H9 (cell line): ENCODE measurements at regions not wholly inside any gene's neighbourhood (a gene's known extent, or its start where the extent isn't known, plus 50 kb on each side); places are given as distances from the start of the nearest gene placed in this dataset.

ENCODE experiments used
- DNase-seq: peaks from one replicate; pipeline ENCODE4 v3.0.0-alpha.2; 2017
- H2AFZ ChIP-seq: one replicate; pipeline ENCODE4 v1.6.1; 2013; ENCODE audit warnings: mild to moderate bottlenecking, low read length, control low read depth, moderate library complexity
- H2AK5ac ChIP-seq: 2 replicates; pipeline ENCODE4 v1.6.1; 2013; ENCODE audit warnings: low read length, control low read depth, mixed read lengths; ENCODE audit not compliant: insufficient read length
- H2BK120ac ChIP-seq: one replicate; pipeline ENCODE4 v1.6.1; 2013; ENCODE audit warnings: low read depth, mild to moderate bottlenecking, low read length, control low read depth, inconsistent platforms; ENCODE audit not compliant: poor library complexity, severe bottlenecking
- H2BK12ac ChIP-seq: 2 replicates; pipeline ENCODE4 v1.6.1; 2013; ENCODE audit warnings: low read length, control low read depth, mixed read lengths, low read depth; ENCODE audit not compliant: insufficient read length
- H2BK15ac ChIP-seq: 2 replicates; pipeline ENCODE4 v1.6.1; 2013; ENCODE audit warnings: low read depth, low read length, control low read depth
- H2BK20ac ChIP-seq: one replicate; pipeline ENCODE4 v1.6.1; 2013; ENCODE audit warnings: low read depth, mild to moderate bottlenecking, low read length, control low read depth, inconsistent platforms; ENCODE audit not compliant: poor library complexity, severe bottlenecking
- H2BK5ac ChIP-seq: 2 replicates; pipeline ENCODE4 v1.6.1; 2013; ENCODE audit warnings: low read length, control low read depth, mixed read lengths; ENCODE audit not compliant: insufficient read length
- H3K14ac ChIP-seq: 2 replicates; pipeline ENCODE4 v1.6.1; 2013; ENCODE audit warnings: low read length, control low read depth; ENCODE audit not compliant: insufficient read depth
- H3K18ac ChIP-seq: 2 replicates; pipeline ENCODE4 v1.6.1; 2013; ENCODE audit warnings: low read depth, mild to moderate bottlenecking, mixed read lengths, low read length, control low read depth; ENCODE audit not compliant: insufficient read length
- H3K23ac ChIP-seq: 2 replicates; pipeline ENCODE4 v1.6.1; 2013; ENCODE audit warnings: low read length, control low read depth, mixed read lengths, low read depth; ENCODE audit not compliant: insufficient read length
- H3K23me2 ChIP-seq: 2 replicates; pipeline ENCODE4 v1.6.1; 2013; ENCODE audit warnings: low read depth, mild to moderate bottlenecking, mixed read lengths, low read length, control low read depth; ENCODE audit not compliant: insufficient read length, poor library complexity, severe bottlenecking
- H3K27ac ChIP-seq: 2 replicates; pipeline ENCODE4 v1.5.1; 2013; ENCODE audit warnings: low read length, control low read depth, mixed read lengths, low read depth; ENCODE audit not compliant: insufficient read length
- H3K27me3 ChIP-seq: 2 replicates; pipeline ENCODE4 v1.6.1; 2013; ENCODE audit warnings: low read length, control low read depth, inconsistent platforms; ENCODE audit not compliant: insufficient read depth
- H3K4ac ChIP-seq: 2 replicates; pipeline ENCODE4 v1.6.1; 2013; ENCODE audit warnings: low read depth, mild to moderate bottlenecking, control low read depth, inconsistent platforms, low read length, moderate library complexity
- H3K4me1 ChIP-seq: 2 replicates; pipeline ENCODE4 v1.6.1; 2013; ENCODE audit warnings: low read length, control low read depth, inconsistent platforms; ENCODE audit not compliant: insufficient read depth
- H3K4me2 ChIP-seq: 2 replicates; pipeline ENCODE4 v1.6.1; 2013; ENCODE audit warnings: low read length, control low read depth, mixed read lengths; ENCODE audit not compliant: insufficient read length, insufficient read depth
- H3K56ac ChIP-seq: 2 replicates; pipeline ENCODE4 v1.6.1; 2013; ENCODE audit warnings: low read depth, mild to moderate bottlenecking, mixed read lengths, low read length, control low read depth; ENCODE audit not compliant: insufficient read length
- H3K79me1 ChIP-seq: 2 replicates; pipeline ENCODE4 v1.6.1; 2013; ENCODE audit warnings: low read depth, mild to moderate bottlenecking, moderate library complexity, low read length, control low read depth, inconsistent platforms; ENCODE audit not compliant: insufficient read depth, poor library complexity, severe bottlenecking
- H3K79me2 ChIP-seq: 2 replicates; pipeline ENCODE4 v1.6.1; 2013; ENCODE audit warnings: low read length, control low read depth, inconsistent platforms; ENCODE audit not compliant: insufficient read depth
- H3K9ac ChIP-seq: 2 replicates; pipeline ENCODE4 v1.6.1; 2013; ENCODE audit warnings: low read length, control low read depth, mixed read lengths; ENCODE audit not compliant: insufficient read length; ENCODE audit errors: extremely low read depth
- H3K9me3 ChIP-seq: one replicate; pipeline ENCODE4 v1.6.1; 2013; ENCODE audit warnings: low read depth, low read length, inconsistent platforms; ENCODE audit not compliant: control insufficient read depth
- H3T11ph ChIP-seq: one replicate; pipeline ENCODE4 v1.6.1; 2013; ENCODE audit warnings: mild to moderate bottlenecking, low read length, control low read depth, inconsistent platforms
- H4K20me1 ChIP-seq: one replicate; pipeline ENCODE4 v1.6.1; 2013; ENCODE audit not compliant: control insufficient read depth, insufficient read length, insufficient read depth
- H4K5ac ChIP-seq: 2 replicates; pipeline ENCODE4 v1.6.1; 2013; ENCODE audit warnings: low read depth, mild to moderate bottlenecking, mixed read lengths, low read length, control low read depth; ENCODE audit not compliant: insufficient read length
- H4K8ac ChIP-seq: replicated peaks from 2 replicates; pipeline ENCODE4 v1.6.1; 2013; ENCODE audit warnings: low read length, control low read depth, mixed read lengths, low read depth; ENCODE audit not compliant: insufficient read length
- H4K91ac ChIP-seq: 2 replicates; pipeline ENCODE4 v1.6.1; 2013; ENCODE audit warnings: low read depth, mild to moderate bottlenecking, moderate library complexity, mixed read lengths, low read length, control low read depth; ENCODE audit not compliant: insufficient read length
- H3K27ac Mint-ChIP-seq, 3 experiments: 2 replicates in 2 of 3; 3 replicates in 1 of 3; pipeline ENCODE4 v1.8.0; 2020 to 2021; ENCODE audit warnings: mixed read lengths in 3 of 3, mild to moderate bottlenecking in 1 of 3, moderate library complexity in 1 of 3
- H3K27me3 Mint-ChIP-seq: 2 replicates; pipeline ENCODE4 v1.8.0; 2021; ENCODE audit warnings: low read depth, mild to moderate bottlenecking, moderate library complexity, mixed read lengths
- H3K36me3 Mint-ChIP-seq, 3 experiments: 2 replicates in 2 of 3; 3 replicates in 1 of 3; pipeline ENCODE4 v1.8.0; 2020 to 2021; ENCODE audit warnings: low read depth in 3 of 3, mixed read lengths in 3 of 3; ENCODE audit not compliant: insufficient read depth in 1 of 3
- H3K4me1 Mint-ChIP-seq, 2 experiments: 2 replicates each; pipeline ENCODE4 v1.8.0; 2020; ENCODE audit warnings: mixed read lengths in 2 of 2
- H3K4me3 Mint-ChIP-seq, 2 experiments: 2 replicates in 1 of 2; 3 replicates in 1 of 2; pipeline ENCODE4 v1.8.0; 2020 to 2021; ENCODE audit warnings: mild to moderate bottlenecking in 2 of 2, mixed read lengths in 2 of 2, moderate library complexity in 1 of 2
- H3K9me3 Mint-ChIP-seq, 2 experiments: 2 replicates in 1 of 2; 3 replicates in 1 of 2; pipeline ENCODE4 v1.8.0; 2020; ENCODE audit warnings: mild to moderate bottlenecking in 2 of 2, mixed read lengths in 2 of 2, moderate library complexity in 1 of 2
- CTCF ChIP-seq: fragments of 200-600 bp; sonication (generic); conservative IDR thresholded peaks from 3 replicates; pipeline ENCODE4 v1.8.0; 2021; ENCODE audit warnings: antibody characterized with exemption, mild to moderate bottlenecking

GRCh38 chr6:19943042-19943441, 105.9 kb downstream of the ID4 start:
- H3K4me1 Mint-ChIP-seq, result no peaks in the 10 kb centered on the region
- Histone ChIP-seq H3T11ph (no peak overlapping the region), H3K23me2 (no peaks in the 10 kb centered on the region), H4K5ac (no peak overlapping the region), H2BK12ac (no peak overlapping the region), H3K27ac (no peak overlapping the region), H3K4ac (no peak overlapping the region), H3K9ac (no peak overlapping the region), H3K4me2 (no peak overlapping the region), H3K9me3 (no peaks in the 10 kb centered on the region), H4K8ac (no peak overlapping the region), H3K79me1 (no peaks in the 10 kb centered on the region), H2BK15ac (no peak overlapping the region), H2AFZ (no peak overlapping the region), H3K14ac (no peak overlapping the region), H2BK120ac (no peak overlapping the region), H4K20me1 (no peaks in the 10 kb centered on the region), H3K4me1 (no peaks in the 10 kb centered on the region), H2BK20ac (no peak overlapping the region), H3K18ac (no peak overlapping the region), H3K23ac (no peak overlapping the region), H3K79me2 (no peaks in the 10 kb centered on the region), H2AK5ac (no peak overlapping the region), H2BK5ac (no peak overlapping the region), H4K91ac (no peak overlapping the region), H3K56ac (no peak overlapping the region), H3K27me3 (no peaks in the 10 kb centered on the region)
- no peak overlapping the region for H3K27ac Mint-ChIP-seq
- H3K4me3 Mint-ChIP-seq, result no peak overlapping the region
- no peak for TF ChIP-seq CTCF
- peaks cover 2 to 5% (median 3%) of the 10 kb centered on the region in 3 experiments; a peak in 4 of 7 replicates for H3K36me3 Mint-ChIP-seq
- DNase-seq, result no peak
- H3K9me3 Mint-ChIP-seq, result peaks cover 8 to 10% of the 10 kb centered on the region in 2 experiments
- H3K27me3 Mint-ChIP-seq, result no peaks in the 10 kb centered on the region
